IPS-NIHi7 (cell line): ENCODE measurements at regions not wholly inside any gene's neighbourhood (a gene's known extent, or its start where the extent isn't known, plus 50 kb on each side); places are given as distances from the start of the nearest gene placed in this dataset.
"Not testable (repeated sequence)": the region's sequence is repeated elsewhere in the genome, so short reads cannot be mapped to it uniquely, and the experiment has no call there.

Experiments used
- DNase-seq: peaks from one replicate; pipeline ENCODE4 v3.0.0; 2012; ENCODE audit warnings: mixed read lengths; ENCODE audit errors: extremely low spot score

GRCh38 chr1:218494449-218494852, 149.3 kb downstream of the TGFB2 start:
- DNase-seq: peak; percentile 43

- no peak for DNase-seq
These were observed 150.8 kb downstream of the TGFB2 start for GRCh38 chr1:218495931-218496330.

GRCh38 chr1:218496561-218496960, 151.4 kb downstream of the TGFB2 start:
- peak; percentile 17 for DNase-seq

GRCh38 chr1:218498056-218498938, 153.2 kb downstream of the TGFB2 start:
- no peak for DNase-seq

GRCh38 chr1:218499011-218499691, 154.0 kb downstream of the TGFB2 start:
- no peak for DNase-seq

- no peak for DNase-seq
These were observed 154.8 kb downstream of the TGFB2 start for GRCh38 chr1:218499911-218500310.

GRCh38 chr1:218501161-218501560, 156.0 kb downstream of the TGFB2 start:
- DNase-seq: no peak

- DNase-seq: no peak
These were observed 157.2 kb downstream of the TGFB2 start for GRCh38 chr1:218502383-218502782.

- DNase-seq: no peak
These were observed 158.0 kb downstream of the TGFB2 start for GRCh38 chr1:218503102-218503501.

GRCh38 chr1:218507355-218508002, 162.3 kb downstream of the TGFB2 start:
- DNase-seq: no peak

- DNase-seq: no peak
These were observed 165.1 kb downstream of the TGFB2 start for GRCh38 chr1:218510153-218510772.

- DNase-seq: no peak
These were observed 168.2 kb downstream of the TGFB2 start for GRCh38 chr1:218513328-218513727.

GRCh38 chr1:218514689-218515088, 169.6 kb downstream of the TGFB2 start:
- no peak for DNase-seq

- no peak for DNase-seq
These were observed 171.4 kb downstream of the TGFB2 start for GRCh38 chr1:218516526-218516925.

GRCh38 chr1:218517459-218517858, 172.3 kb downstream of the TGFB2 start:
- no peak for DNase-seq

GRCh38 chr1:218518216-218518740, 173.1 kb downstream of the TGFB2 start:
- no peak for DNase-seq

- DNase-seq: not testable (repeated sequence)
These were observed 175.5 kb downstream of the TGFB2 start for GRCh38 chr1:218520646-218521045.

GRCh38 chr1:218521414-218522169, 176.5 kb downstream of the TGFB2 start:
- peak; percentile 75 for DNase-seq

- no peak for DNase-seq
These were observed 179.4 kb downstream of the TGFB2 start for GRCh38 chr1:218524526-218524925.

GRCh38 chr1:218525031-218525430, 179.9 kb downstream of the TGFB2 start:
- DNase-seq: no peak
